Natural killer cell (primary cell): ENCODE measurements at regions not wholly inside any gene's neighbourhood (a gene's known extent, or its start where the extent isn't known, plus 50 kb on each side); places are given as distances from the start of the nearest gene placed in this dataset.
A peak's percentile ranks its signal among the peaks of the same experiment; 100 is the strongest.

ENCODE experiments used
- ATAC-seq, 3 donors: fragments of 150-1000 bp in 2 of 3; fragments of 200-7000 bp in 1 of 3; cut with Tn5 transposase; 1 replicate in 1 of 3; 2 replicates in 2 of 3; pipeline ENCODE4 v1.10.0; 2021; ENCODE audit warnings: mild to moderate bottlenecking in 2 of 3, moderate library complexity in 2 of 3
- DNase-seq, 2 donors: peaks; one replicate each; pipeline versions ENCODE4 v3.0.0 to v3.0.0-alpha.2; 2013 to 2021; ENCODE audit warnings: mixed read lengths in 1 of 2
- H3K27ac ChIP-seq: one replicate; pipeline ENCODE4 v1.5.1; 2013; ENCODE audit warnings: mild to moderate bottlenecking, low read length
- H3K27me3 ChIP-seq: one replicate; pipeline ENCODE4 v1.6.1; 2013; ENCODE audit warnings: low read length; ENCODE audit not compliant: control insufficient read depth, insufficient read depth
- H3K36me3 ChIP-seq: one replicate; pipeline ENCODE4 v1.6.1; 2013; ENCODE audit warnings: low read length; ENCODE audit not compliant: control insufficient read depth, insufficient read depth
- H3K4me1 ChIP-seq: one replicate; pipeline ENCODE4 v1.6.1; 2013; ENCODE audit warnings: low read length; ENCODE audit not compliant: control insufficient read depth, insufficient read depth
- H3K4me3 ChIP-seq: one replicate; pipeline ENCODE4 v1.5.1; 2013; ENCODE audit warnings: low read length
- H3K9me3 ChIP-seq: one replicate; pipeline ENCODE4 v1.6.1; 2013; ENCODE audit warnings: low read length; ENCODE audit not compliant: control insufficient read depth, insufficient read depth
- H3K27ac Mint-ChIP-seq, 2 donors: one replicate each; pipeline ENCODE4 v1.8.0; 2022; ENCODE audit warnings: mild to moderate bottlenecking in 2 of 2, mixed read lengths in 2 of 2, moderate library complexity in 1 of 2
- H3K27me3 Mint-ChIP-seq, 2 donors: one replicate each; pipeline ENCODE4 v1.8.0; 2022; ENCODE audit warnings: low read depth in 2 of 2, mixed read lengths in 2 of 2
- H3K36me3 Mint-ChIP-seq: one replicate; pipeline ENCODE4 v1.8.0; 2022; ENCODE audit warnings: mixed read lengths
- H3K4me1 Mint-ChIP-seq, 2 donors: one replicate each; pipeline ENCODE4 v1.8.0; 2022; ENCODE audit warnings: mixed read lengths in 2 of 2
- H3K4me3 Mint-ChIP-seq: one replicate; pipeline ENCODE4 v1.8.0; 2022; ENCODE audit warnings: mild to moderate bottlenecking, moderate library complexity, mixed read lengths
- H3K9me3 Mint-ChIP-seq, 2 donors: one replicate each; pipeline ENCODE4 v1.8.0; 2022; ENCODE audit warnings: mixed read lengths in 2 of 2
- CTCF ChIP-seq: fragments of 200-600 bp; IDR thresholded peaks from one replicate; pipeline ENCODE4 v1.8.0; 2022; ENCODE audit warnings: antibody characterized with exemption
- WGBS: methylation state at CpG from one replicate; pipeline ENCODE4 v1.1.7; 2013; ENCODE audit warnings: missing lambda C conversion rate; ENCODE audit not compliant: insufficient coverage; 5-methylcytosine and 5-hydroxymethylcytosine counted together
- intact Hi-C: fragments of 100-400 bp; cut with micrococcal nuclease; formaldehyde crosslinking; loops from one replicate; pipeline ENCODE4 v1.14.2; 2022

GRCh38 chr1:77632216-77632615 is 50.2 kb downstream of the ZZZ3 start:
- no peaks in the 10 kb centered on the region for H3K9me3 Mint-ChIP-seq
- H3K4me1 ChIP-seq, result no peaks in the 10 kb centered on the region
- 48% methylated on average over 3 of the region's 3 CpGs for WGBS
- no peak for ATAC-seq
- no peak for TF ChIP-seq CTCF
- no peak overlapping the region for H3K4me3 ChIP-seq
- peaks cover 10% of the 10 kb centered on the region for H3K36me3 Mint-ChIP-seq
- H3K9me3 ChIP-seq, result no peaks in the 10 kb centered on the region
- H3K27me3 Mint-ChIP-seq, result no peaks in the 10 kb centered on the region
- intact Hi-C loops, result no loop called here
- H3K4me1 Mint-ChIP-seq, result peaks cover 9 to 20% of the 10 kb centered on the region in 2 donors
- H3K4me3 Mint-ChIP-seq, result no peak overlapping the region
- H3K27me3 ChIP-seq, result no peaks in the 10 kb centered on the region
- H3K36me3 ChIP-seq, result peaks cover 23% of the 10 kb centered on the region
- H3K27ac ChIP-seq, result no peak overlapping the region
- H3K27ac Mint-ChIP-seq, result peak overlapping the region in 1 of 2 donors; percentile 29
- DNase-seq, result no peak

GRCh38 chr1:77631751-77632150 is 50.7 kb downstream of the ZZZ3 start:
- H3K4me3 Mint-ChIP-seq, result no peak overlapping the region
- no peaks in the 10 kb centered on the region for H3K9me3 ChIP-seq
- H3K27me3 Mint-ChIP-seq, result no peaks in the 10 kb centered on the region
- peak overlapping the region in 1 of 2 donors; percentile 29 for H3K27ac Mint-ChIP-seq
- peaks cover 24% of the 10 kb centered on the region for H3K36me3 ChIP-seq
- no peak for DNase-seq
- no peaks in the 10 kb centered on the region for H3K9me3 Mint-ChIP-seq
- H3K4me1 ChIP-seq, result no peaks in the 10 kb centered on the region
- ATAC-seq, result no peak
- no peak for TF ChIP-seq CTCF
- H3K27me3 ChIP-seq, result no peaks in the 10 kb centered on the region
- intact Hi-C loops, result no loop called here
- WGBS, result no CpG with 5 or more reads among the region's 1 CpG
- H3K4me3 ChIP-seq, result no peak overlapping the region
- H3K27ac ChIP-seq, result no peak overlapping the region
- H3K36me3 Mint-ChIP-seq, result peaks cover 10% of the 10 kb centered on the region
- peaks cover 9 to 20% of the 10 kb centered on the region in 2 donors for H3K4me1 Mint-ChIP-seq

GRCh38 chr1:77631302-77631701 is 51.2 kb downstream of the ZZZ3 start:
- no peak overlapping the region for H3K4me3 ChIP-seq
- TF ChIP-seq CTCF, result no peak
- Mint-ChIP-seq H3K36me3 (peaks cover 10% of the 10 kb centered on the region), H3K27ac (peak overlapping the region in 1 of 2 donors; percentile 29), H3K4me1 (peaks cover 9 to 20% of the 10 kb centered on the region in 2 donors), H3K4me3 (no peak overlapping the region), H3K27me3 (no peaks in the 10 kb centered on the region), H3K9me3 (no peaks in the 10 kb centered on the region)
- H3K4me1 ChIP-seq, result no peaks in the 10 kb centered on the region
- H3K36me3 ChIP-seq, result peaks cover 25% of the 10 kb centered on the region
- ATAC-seq (no peak), DNase-seq (no peak)
- no peak overlapping the region for H3K27ac ChIP-seq
- no peaks in the 10 kb centered on the region for H3K9me3 ChIP-seq
- no peaks in the 10 kb centered on the region for H3K27me3 ChIP-seq
- no CpG with 5 or more reads among the region's 1 CpG for WGBS
- intact Hi-C loops, result no loop called here

GRCh38 chr1:77627978-77628570 is 54.4 kb downstream of the ZZZ3 start:
- H3K27ac ChIP-seq, result no peak overlapping the region
- H3K27ac Mint-ChIP-seq, result no peak overlapping the region
- intact Hi-C loops, result no loop called here
- no peak for TF ChIP-seq CTCF
- H3K4me3 ChIP-seq, result no peak overlapping the region
- no peaks in the 10 kb centered on the region for H3K27me3 Mint-ChIP-seq
- ATAC-seq, result no peak
- H3K4me3 Mint-ChIP-seq, result no peak overlapping the region
- H3K36me3 ChIP-seq, result peaks cover 26% of the 10 kb centered on the region
- H3K27me3 ChIP-seq, result no peaks in the 10 kb centered on the region
- no peaks in the 10 kb centered on the region for H3K9me3 ChIP-seq
- H3K4me1 Mint-ChIP-seq, result peaks cover 11 to 14% of the 10 kb centered on the region in 2 donors
- H3K4me1 ChIP-seq, result no peaks in the 10 kb centered on the region
- WGBS, result 100% methylated on average over 4 of the region's 4 CpGs
- no peaks in the 10 kb centered on the region for H3K9me3 Mint-ChIP-seq
- DNase-seq, result no peak
- peaks cover 7% of the 10 kb centered on the region for H3K36me3 Mint-ChIP-seq
